ENCODE measurements at regions not wholly inside any gene's neighbourhood (a gene's known extent, or its start where the extent isn't known, plus 50 kb on each side); places are given as distances from the start of the nearest gene placed in this dataset.

DNA sequence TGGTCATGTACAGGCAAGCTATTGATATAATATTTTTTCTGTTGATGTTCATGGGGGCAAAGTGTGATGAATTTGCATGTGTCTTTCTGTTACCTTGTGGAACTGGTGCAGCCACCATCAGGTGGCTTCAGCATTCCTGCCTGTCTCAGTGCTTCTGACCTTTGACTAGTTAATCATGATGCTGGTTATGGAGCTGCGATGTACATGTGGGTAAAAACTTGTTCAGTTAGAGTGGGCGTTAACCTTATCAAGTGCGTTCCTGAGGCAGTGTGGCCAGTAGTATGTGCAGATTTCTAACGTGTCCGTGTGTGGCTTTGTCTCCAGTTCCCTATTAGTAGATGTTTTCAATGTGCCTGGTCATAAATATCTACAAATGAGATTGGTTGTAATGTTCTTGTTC, 127.4 kb upstream of the ZSWIM2 start:
- TF ChIP-seq CTBP1 (IDR thresholded peaks at IDR 0.05; ENCODE audit: borderline replicate concordance) (no peak), FOXM1 (IDR thresholded peaks at IDR 0.05; ENCODE audit: borderline replicate concordance) (no peak), ELF4 (IDR thresholded peaks at IDR 0.05) (no peak), LEF1 (IDR thresholded peaks at IDR 0.05; ENCODE audit: borderline replicate concordance) (no peak), FOXA1 (IDR thresholded peaks at IDR 0.05) (no peak), NFRKB (IDR thresholded peaks at IDR 0.05) (no peak), SUZ12 (IDR thresholded peaks at IDR 0.05) (no peak), HDGF (IDR thresholded peaks at IDR 0.05; ENCODE audit: borderline replicate concordance) (no peak), ARNT (IDR thresholded peaks at IDR 0.05) (no peak), BHLHE40 (IDR thresholded peaks at IDR 0.05; ENCODE audit: borderline replicate concordance) (no peak), ZNF384 (IDR thresholded peaks at IDR 0.05) (no peak)
- TF ChIP-seq, protein P1, sequence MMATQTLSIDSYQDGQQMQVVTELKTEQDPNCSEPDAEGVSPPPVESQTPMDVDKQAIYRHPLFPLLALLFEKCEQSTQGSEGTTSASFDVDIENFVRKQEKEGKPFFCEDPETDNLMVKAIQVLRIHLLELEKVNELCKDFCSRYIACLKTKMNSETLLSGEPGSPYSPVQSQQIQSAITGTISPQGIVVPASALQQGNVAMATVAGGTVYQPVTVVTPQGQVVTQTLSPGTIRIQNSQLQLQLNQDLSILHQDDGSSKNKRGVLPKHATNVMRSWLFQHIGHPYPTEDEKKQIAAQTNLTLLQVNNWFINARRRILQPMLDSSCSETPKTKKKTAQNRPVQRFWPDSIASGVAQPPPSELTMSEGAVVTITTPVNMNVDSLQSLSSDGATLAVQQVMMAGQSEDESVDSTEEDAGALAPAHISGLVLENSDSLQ (IDR thresholded peaks at IDR 0.05) = no peak
